CD4-positive, alpha-beta T cell (primary cell): ENCODE measurements at regions not wholly inside any gene's neighbourhood (a gene's known extent, or its start where the extent isn't known, plus 50 kb on each side); places are given as distances from the start of the nearest gene placed in this dataset.

Experiments used
- ATAC-seq: fragments of 200-7000 bp; cut with Tn5 transposase; one replicate; pipeline ENCODE4 v1.10.0; 2022; ENCODE audit warnings: mild to moderate bottlenecking; ENCODE audit not compliant: poor library complexity
- CTCF ChIA-PET: fragments of 350-600 bp; sonication (Branson Sonifier 250); formaldehyde crosslinking; loops from one replicate; lab custom pipeline; 2021; ENCODE audit warnings: antibody characterized with exemption, inconsistent platforms; lab: Charles Lee
- POLR2A ChIA-PET: fragments of 350-600 bp; sonication (Branson Sonifier 250); formaldehyde crosslinking; loops from one replicate; lab custom pipeline; 2021; ENCODE audit warnings: antibody characterized with exemption, inconsistent platforms; lab: Charles Lee
- DNase-seq, 14 experiments: peaks; one replicate each; pipeline ENCODE4 v3.0.0-alpha.2; 2013 to 2020; ENCODE audit warnings: mixed read lengths in 2 of 14
- H3K27ac ChIP-seq, 2 donors: one replicate each; pipeline versions ENCODE4 v1.5.1 to v1.7.0; 2013; ENCODE audit warnings: low read length in 2 of 2, low read depth in 1 of 2, mild to moderate bottlenecking in 1 of 2
- H3K27me3 ChIP-seq, 2 experiments: 1 replicate in 1 of 2; 2 replicates in 1 of 2; pipeline versions ENCODE4 v1.6.1 to v1.7.0; 2013; ENCODE audit warnings: low read length in 2 of 2, control low read depth in 1 of 2, mild to moderate bottlenecking in 1 of 2, moderate library complexity in 1 of 2; ENCODE audit not compliant: insufficient read depth in 2 of 2, control insufficient read depth in 1 of 2
- H3K36me3 ChIP-seq: one replicate; pipeline ENCODE4 v1.6.1; 2013; ENCODE audit warnings: low read length, control low read depth; ENCODE audit not compliant: insufficient read depth
- H3K4me1 ChIP-seq: one replicate; pipeline ENCODE4 v1.6.1; 2013; ENCODE audit warnings: low read length, control low read depth; ENCODE audit not compliant: insufficient read depth
- H3K4me3 ChIP-seq: one replicate; pipeline ENCODE4 v1.5.1; 2013; ENCODE audit warnings: mild to moderate bottlenecking, low read length, moderate library complexity
- H3K9me3 ChIP-seq, 2 experiments: 1 replicate in 1 of 2; 2 replicates in 1 of 2; pipeline versions ENCODE4 v1.6.1 to v1.7.0; 2013; ENCODE audit warnings: low read length in 2 of 2, mild to moderate bottlenecking in 2 of 2, control low read depth in 1 of 2, moderate library complexity in 1 of 2; ENCODE audit not compliant: control insufficient read depth in 1 of 2, insufficient read depth in 1 of 2
- H3K27ac Mint-ChIP-seq: one replicate; pipeline ENCODE4 v1.8.0; 2020; ENCODE audit warnings: mixed read lengths
- H3K27me3 Mint-ChIP-seq: one replicate; pipeline ENCODE4 v1.8.0; 2021; ENCODE audit warnings: mixed read lengths
- H3K36me3 Mint-ChIP-seq: one replicate; pipeline ENCODE4 v1.8.0; 2021; ENCODE audit warnings: low read depth, mixed read lengths
- H3K4me1 Mint-ChIP-seq: one replicate; pipeline ENCODE4 v1.8.0; 2021; ENCODE audit warnings: low read depth, mixed read lengths
- H3K4me3 Mint-ChIP-seq: one replicate; pipeline ENCODE4 v1.8.0; 2020; ENCODE audit warnings: mild to moderate bottlenecking, mixed read lengths
- H3K9me3 Mint-ChIP-seq: one replicate; pipeline ENCODE4 v1.8.0; 2020; ENCODE audit warnings: mixed read lengths
- CTCF ChIP-seq: fragments of 200-600 bp; IDR thresholded peaks from one replicate; pipeline ENCODE4 v1.8.0; 2022; ENCODE audit warnings: antibody characterized with exemption, mild to moderate bottlenecking
- intact Hi-C, 2 experiments: fragments of 100-400 bp; cut with DNase I in 1 of 2; cut with micrococcal nuclease in 1 of 2; formaldehyde crosslinking; loops; one replicate each; pipeline versions ENCODE4 v1.15.1 to v1.9.0; 2023 to 2025; cut with DNase I, micrococcal nuclease

DNA sequence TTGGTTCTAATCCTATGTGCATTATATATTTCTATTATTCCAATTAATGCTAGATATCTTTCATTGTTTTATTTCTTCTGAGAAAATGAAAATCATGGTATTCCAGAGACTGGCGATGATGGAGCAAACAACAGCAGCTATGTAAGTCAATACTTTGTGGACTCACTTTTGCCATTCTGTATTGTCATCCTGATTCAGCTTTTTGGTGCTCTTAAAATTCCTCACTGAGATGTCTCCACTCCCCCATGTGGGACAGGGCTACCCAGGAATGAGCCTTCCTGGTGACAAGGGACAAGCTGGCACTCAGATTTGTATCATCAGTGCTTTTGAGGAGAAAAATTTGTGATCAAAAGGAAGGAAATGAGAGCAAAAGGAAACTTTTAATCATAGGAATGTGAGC is 56.7 kb upstream of the XCR1 start:
- no peak overlapping the region for H3K4me3 ChIP-seq
- no peak for DNase-seq
- H3K36me3 Mint-ChIP-seq: no peaks in the 10 kb centered on the region
- peaks cover under 1% of the 10 kb centered on the region for H3K4me1 ChIP-seq
- ChIA-PET POLR2A (interaction anchor here (1.0 to 1.3 kb wide), 2 partner anchors 145 to 153 kb away, joined by 3 to 6 read pairs; no protein-coding TSS in a partner anchor), CTCF (interaction anchor here (2.8 kb wide), 1 partner anchor 145 kb away, joined by 10 read pairs; no protein-coding TSS in a partner anchor)
- no peak overlapping the region for H3K4me3 Mint-ChIP-seq
- H3K27ac Mint-ChIP-seq: no peak overlapping the region
- no peaks in the 10 kb centered on the region for H3K27me3 Mint-ChIP-seq
- H3K9me3 ChIP-seq: no peaks in the 10 kb centered on the region
- H3K36me3 ChIP-seq: no peaks in the 10 kb centered on the region
- no peak for TF ChIP-seq CTCF
- no peak overlapping the region for H3K27ac ChIP-seq
- ATAC-seq: no peak
- peaks cover under 1% of the 10 kb centered on the region for H3K4me1 Mint-ChIP-seq
- no peaks in the 10 kb centered on the region for H3K27me3 ChIP-seq
- intact Hi-C loops: loop anchor here in 1 of 2 experiments (2.0 to 5.0 kb wide), 2 partner anchors 295 to 427 kb away; no protein-coding TSS in a partner anchor
- no peaks in the 10 kb centered on the region for H3K9me3 Mint-ChIP-seq

- TF ChIP-seq CTCF: no peak
- Histone ChIP-seq H3K4me3 (no peak overlapping the region), H3K4me1 (peaks cover 5% of the 10 kb centered on the region), H3K9me3 (no peaks in the 10 kb centered on the region), H3K27ac (no peak overlapping the region), H3K27me3 (no peaks in the 10 kb centered on the region), H3K36me3 (no peaks in the 10 kb centered on the region)
- ChIA-PET CTCF (interaction anchor here (2.8 kb wide), 1 partner anchor 144 kb away, joined by 10 read pairs; no protein-coding TSS in a partner anchor), POLR2A (no interaction called here)
- H3K36me3 Mint-ChIP-seq: no peaks in the 10 kb centered on the region
- DNase-seq: no peak
- peaks cover 5% of the 10 kb centered on the region for H3K4me1 Mint-ChIP-seq
- H3K27ac Mint-ChIP-seq: no peak overlapping the region
- intact Hi-C loops: loop anchor here in 1 of 2 experiments (2.0 to 5.0 kb wide), 2 partner anchors 296 to 426 kb away; no protein-coding TSS in a partner anchor
- H3K9me3 Mint-ChIP-seq: no peaks in the 10 kb centered on the region
- H3K4me3 Mint-ChIP-seq: no peak overlapping the region
- ATAC-seq: no peak
- no peaks in the 10 kb centered on the region for H3K27me3 Mint-ChIP-seq
Observed at GRCh38 chr3:46082849-46083248, 55.6 kb upstream of the XCR1 start.

DNA sequence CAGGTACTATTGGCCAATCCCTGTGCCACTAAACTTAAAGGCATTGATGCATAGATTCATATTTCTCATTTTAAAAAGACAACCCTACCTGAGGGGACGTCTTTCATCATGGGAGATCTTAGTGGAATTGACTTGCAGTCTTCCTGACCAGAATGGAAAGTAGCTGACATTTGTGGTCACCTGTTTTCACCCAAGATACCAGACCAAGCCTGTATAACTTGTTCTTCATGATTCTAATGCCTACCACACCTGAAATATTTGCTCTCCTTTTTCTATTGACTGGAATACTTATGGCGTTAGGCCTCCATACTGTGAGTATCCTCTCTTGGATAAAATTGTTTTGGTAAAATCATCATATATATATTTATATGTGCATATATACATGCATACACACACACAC is 54.7 kb upstream of the XCR1 start:
- Histone ChIP-seq H3K27me3 (no peaks in the 10 kb centered on the region), H3K9me3 (no peaks in the 10 kb centered on the region), H3K36me3 (no peaks in the 10 kb centered on the region), H3K27ac (no peak overlapping the region), H3K4me3 (no peak overlapping the region), H3K4me1 (peaks cover 5% of the 10 kb centered on the region)
- Mint-ChIP-seq H3K4me1 (peaks cover 5% of the 10 kb centered on the region), H3K27ac (no peak overlapping the region), H3K4me3 (no peak overlapping the region), H3K27me3 (no peaks in the 10 kb centered on the region), H3K9me3 (no peaks in the 10 kb centered on the region), H3K36me3 (no peaks in the 10 kb centered on the region)
- intact Hi-C loops: loop anchor here in 1 of 2 experiments (2.0 to 5.0 kb wide), 2 partner anchors 297 to 425 kb away; no protein-coding TSS in a partner anchor
- DNase-seq: no peak
- ATAC-seq: no peak
- ChIA-PET POLR2A (no interaction called here), CTCF (interaction anchor here (7.1 kb wide), 1 partner anchor 142 kb away, joined by 96 read pairs; no protein-coding TSS in a partner anchor)
- no peak for TF ChIP-seq CTCF
